HG03039 (cell line): ENCODE measurements at regions not wholly inside any gene's neighbourhood (a gene's known extent, or its start where the extent isn't known, plus 50 kb on each side); places are given as distances from the start of the nearest gene placed in this dataset.
"Not testable (repeated sequence)": the region's sequence is repeated elsewhere in the genome, so short reads cannot be mapped to it uniquely, and the experiment has no call there.

Source experiments
- ATAC-seq: cut with Tn5 transposase; IDR thresholded peaks from one replicate; pipeline ENCODE4 v1.9.1; 2021; ENCODE audit warnings: mild to moderate bottlenecking, moderate library complexity; ENCODE audit not compliant: unreplicated experiment

GRCh38 chr6:86487660-86488221, 449.6 kb upstream of the HTR1E start:
- no peak for ATAC-seq

GRCh38 chr6:86478316-86478715, 459.0 kb upstream of the HTR1E start:
- not testable (repeated sequence) for ATAC-seq

- no peak for ATAC-seq
These were observed 459.7 kb upstream of the HTR1E start for GRCh38 chr6:86477500-86478148.

- ATAC-seq, result no peak
These were observed 461.0 kb upstream of the HTR1E start for GRCh38 chr6:86476311-86476710.

GRCh38 chr6:86474081-86474480, 463.2 kb upstream of the HTR1E start:
- ATAC-seq, result no peak

GRCh38 chr6:86471791-86472190, 465.5 kb upstream of the HTR1E start:
- ATAC-seq, result no peak

GRCh38 chr6:86459978-86460377, 477.4 kb upstream of the HTR1E start:
- no peak for ATAC-seq

GRCh38 chr6:86456821-86457220, 480.5 kb upstream of the HTR1E start:
- ATAC-seq, result no peak

GRCh38 chr6:86453232-86453631, 484.1 kb upstream of the HTR1E start:
- ATAC-seq, result no peak

GRCh38 chr6:86448398-86448797, 488.9 kb upstream of the HTR1E start:
- no peak for ATAC-seq

- ATAC-seq, result no peak
These were observed 496.7 kb upstream of the HTR1E start for GRCh38 chr6:86440608-86441007.

GRCh38 chr6:86423571-86423970, 513.8 kb upstream of the HTR1E start:
- ATAC-seq, result no peak

- no peak for ATAC-seq
These were observed 525.3 kb upstream of the HTR1E start for GRCh38 chr6:86412057-86412456.

GRCh38 chr6:86407128-86407527, 530.2 kb upstream of the HTR1E start:
- ATAC-seq, result no peak

GRCh38 chr6:86392850-86393249, 544.5 kb upstream of the HTR1E start:
- ATAC-seq, result not testable (repeated sequence)

- no peak for ATAC-seq
These were observed 556.7 kb upstream of the HTR1E start for GRCh38 chr6:86380571-86381125.

- no peak for ATAC-seq
These were observed 579.5 kb upstream of the HTR1E start for GRCh38 chr6:86357877-86358276.

GRCh38 chr6:86355271-86355670, 582.1 kb upstream of the HTR1E start:
- no peak for ATAC-seq

GRCh38 chr6:86331919-86332318, 605.4 kb upstream of the HTR1E start:
- ATAC-seq, result no peak

GRCh38 chr6:86331265-86331840, 606.0 kb upstream of the HTR1E start:
- ATAC-seq, result no peak

GRCh38 chr6:86306210-86306609, 631.1 kb upstream of the HTR1E start:
- ATAC-seq, result no peak

- no peak for ATAC-seq
These were observed 643.2 kb upstream of the SYNCRIP start for GRCh38 chr6:86285876-86286275.
